Hematopoietic multipotent progenitor cell treated with erythropoietin and hydrocortisone succinate and interleukin-3 and kit ligand, for 17 days (in vitro differentiated cells): ENCODE measurements at regions not wholly inside any gene's neighbourhood (a gene's known extent, or its start where the extent isn't known, plus 50 kb on each side); places are given as distances from the start of the nearest gene placed in this dataset.

Experiments used
- DNase-seq: peaks from one replicate; pipeline ENCODE4 v3.0.0-alpha.2; 2015; ENCODE audit warnings: low spot score

DNA sequence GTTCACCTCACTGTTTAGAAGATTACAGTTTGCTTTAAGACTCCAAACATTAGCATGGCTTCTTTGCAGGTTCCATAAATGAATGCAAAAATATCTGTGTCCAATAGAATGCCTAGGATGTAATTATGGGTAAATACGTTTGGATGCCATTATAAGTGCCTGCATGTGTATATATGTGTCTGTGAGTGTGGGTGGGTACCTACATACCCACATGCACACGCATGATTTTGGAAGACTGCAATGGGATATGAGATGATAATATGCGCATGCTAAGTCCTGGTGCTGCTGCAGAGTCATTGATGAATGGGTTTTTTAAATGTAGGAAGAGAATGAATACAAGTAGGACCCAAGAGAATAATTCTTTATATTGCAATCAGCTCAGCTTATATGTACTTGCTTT, 406.4 kb downstream of the ZSWIM6 start:
- DNase-seq = no peak

DNA sequence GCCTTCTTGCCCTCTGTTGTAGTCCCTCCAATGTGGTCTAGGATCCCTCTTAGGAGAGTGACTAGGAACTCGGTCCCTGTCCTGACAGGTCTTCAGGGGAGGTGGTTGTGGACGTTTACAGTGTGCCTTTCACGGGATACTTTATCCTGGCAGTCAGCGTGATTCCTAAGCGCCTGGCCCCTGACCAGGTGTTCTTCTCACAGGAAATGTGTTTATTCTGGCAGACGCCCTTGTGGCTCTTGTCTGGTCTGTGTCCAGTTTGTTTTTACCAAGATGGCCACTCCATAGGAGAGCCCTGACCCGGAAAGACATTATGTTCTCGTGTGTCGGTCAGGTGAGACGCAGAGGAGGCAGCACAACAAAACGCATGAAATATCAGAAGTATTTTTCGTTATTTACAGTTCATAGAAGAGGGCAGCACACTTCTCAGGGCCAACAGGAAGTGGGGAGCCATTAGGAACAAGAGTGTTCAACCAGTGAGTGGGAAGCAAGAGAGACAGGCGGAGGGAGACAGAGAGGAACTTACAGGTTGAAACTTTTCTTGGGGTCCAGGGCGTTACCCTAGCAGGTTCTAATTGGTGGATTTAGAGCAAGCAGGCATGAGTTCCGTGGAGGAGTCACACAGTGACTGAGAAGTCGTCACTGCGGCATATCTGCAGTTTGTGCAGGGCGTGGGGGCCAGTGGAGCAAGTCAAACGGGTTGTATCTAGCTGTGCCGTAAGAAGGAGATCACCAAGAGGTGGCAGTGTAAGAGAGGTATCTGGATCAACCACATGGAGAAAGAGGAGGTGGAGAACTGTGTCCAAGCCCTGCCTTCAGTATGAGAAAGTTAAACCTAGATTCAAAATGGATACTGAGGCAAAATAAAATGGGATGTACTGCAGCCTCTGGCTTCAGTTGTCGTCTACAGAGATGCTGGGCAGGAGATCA, 412.9 kb downstream of the ZSWIM6 start:
- DNase-seq = no peak

DNA sequence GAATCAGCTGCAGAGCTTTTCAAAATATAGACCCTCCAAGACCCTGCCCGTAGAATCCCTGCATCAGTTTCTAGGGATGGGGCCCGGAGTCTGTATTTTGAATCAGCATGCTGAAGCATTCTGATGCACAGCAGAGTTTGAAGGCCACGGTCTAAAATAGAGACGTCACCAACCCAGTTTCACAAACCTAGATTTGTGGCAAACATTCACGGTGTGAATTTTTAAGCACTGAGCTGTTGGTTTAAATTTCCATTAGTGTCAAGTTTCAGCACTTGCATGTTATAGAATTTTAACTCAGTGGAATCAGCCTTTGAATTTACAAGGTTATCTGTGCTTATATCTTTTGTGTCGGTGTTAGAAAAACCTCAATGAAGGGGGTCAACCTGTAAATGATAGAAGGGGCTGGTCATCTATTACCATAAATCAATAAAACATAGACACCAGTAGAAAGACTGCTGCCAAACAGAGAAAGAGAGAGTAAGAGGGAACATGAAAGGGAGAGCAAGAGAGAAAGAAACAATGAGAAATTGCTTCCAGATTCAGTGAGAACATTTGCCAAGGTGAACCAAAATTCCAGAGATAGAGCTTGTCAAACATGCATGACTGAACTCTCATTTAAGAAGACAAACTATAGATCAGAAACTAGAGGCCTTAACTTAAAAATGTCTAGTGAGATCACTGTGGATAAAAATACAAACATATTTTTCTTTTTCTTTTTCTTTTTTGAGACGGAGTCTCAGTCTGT, 414.9 kb downstream of the ZSWIM6 start:
- DNase-seq = no peak

DNA sequence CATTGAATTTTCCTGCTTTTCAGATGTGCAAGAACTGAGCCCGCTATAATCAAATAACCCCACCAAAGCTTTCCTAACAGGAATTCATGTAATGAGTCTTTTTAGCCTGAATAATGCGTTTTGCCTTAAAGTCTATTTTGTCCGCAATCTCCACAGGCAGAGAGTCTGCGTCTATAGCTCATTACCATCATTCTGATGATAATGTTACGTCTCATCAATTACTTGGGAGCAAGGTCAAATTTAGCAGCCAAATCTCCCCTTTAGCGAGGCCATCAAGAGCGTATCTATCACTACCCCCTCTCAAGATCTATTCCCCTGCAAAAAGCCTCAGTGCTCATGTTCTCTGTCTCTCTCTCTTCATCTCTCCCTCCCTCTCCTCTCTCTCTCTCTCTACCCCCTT, 416.1 kb downstream of the ZSWIM6 start:
- DNase-seq = no peak

DNA sequence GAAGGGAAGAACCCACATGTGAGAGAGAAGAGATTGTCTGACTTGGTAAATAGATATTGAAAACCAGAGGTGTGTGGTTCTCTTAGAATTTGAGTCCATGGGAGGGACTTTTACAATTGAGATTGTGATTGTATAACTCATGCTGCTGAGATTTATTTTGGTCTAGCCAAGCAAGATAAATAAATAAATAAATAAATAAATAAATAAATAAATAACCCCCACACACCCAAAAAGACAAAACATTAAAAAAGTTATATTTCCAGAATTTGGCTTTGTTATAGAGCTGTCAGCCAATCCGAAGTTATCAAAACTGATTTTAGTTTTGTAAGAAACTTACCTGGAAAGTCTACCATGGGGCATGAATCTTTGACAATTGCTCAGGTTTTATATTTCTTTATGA, 416.6 kb downstream of the ZSWIM6 start:
- no peak for DNase-seq

DNA sequence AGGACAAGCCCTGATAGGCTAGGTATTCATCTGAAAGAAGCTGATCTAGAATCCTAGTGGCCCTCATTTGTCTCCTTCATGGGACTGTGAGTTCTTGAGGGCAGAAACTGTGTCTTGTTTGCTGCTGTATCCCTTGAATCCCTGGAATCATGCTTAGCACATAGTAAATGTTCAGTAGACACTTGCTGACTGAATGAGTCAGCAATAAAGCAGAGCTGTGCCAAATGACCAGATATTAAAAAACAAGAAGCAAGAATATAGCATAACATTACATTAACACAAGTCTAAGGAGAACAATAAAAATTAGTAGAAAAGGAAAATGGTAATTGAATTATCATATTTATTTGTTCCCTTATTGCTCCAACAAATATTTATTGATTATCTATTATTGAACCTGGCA, 420.5 kb downstream of the ZSWIM6 start:
- DNase-seq = no peak

DNA sequence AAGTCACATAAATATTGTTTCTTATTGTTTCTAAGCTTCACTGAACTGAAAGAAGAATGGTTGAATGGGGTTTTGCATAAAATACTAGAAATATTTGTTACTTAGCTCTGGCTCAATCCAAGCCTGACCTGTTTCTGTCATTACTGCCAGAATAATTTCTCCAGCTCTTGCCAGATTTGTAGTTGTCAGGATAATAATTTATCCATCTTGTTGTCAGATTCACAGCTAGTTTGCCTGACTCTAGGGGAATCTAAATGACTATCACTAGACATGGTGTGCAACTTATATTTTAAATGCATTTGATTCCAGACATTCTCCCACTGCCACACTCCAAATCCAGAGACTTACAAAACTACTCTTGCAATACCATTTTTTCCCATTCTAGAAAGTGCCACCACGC, 422.7 kb downstream of the ZSWIM6 start:
- DNase-seq = no peak

DNA sequence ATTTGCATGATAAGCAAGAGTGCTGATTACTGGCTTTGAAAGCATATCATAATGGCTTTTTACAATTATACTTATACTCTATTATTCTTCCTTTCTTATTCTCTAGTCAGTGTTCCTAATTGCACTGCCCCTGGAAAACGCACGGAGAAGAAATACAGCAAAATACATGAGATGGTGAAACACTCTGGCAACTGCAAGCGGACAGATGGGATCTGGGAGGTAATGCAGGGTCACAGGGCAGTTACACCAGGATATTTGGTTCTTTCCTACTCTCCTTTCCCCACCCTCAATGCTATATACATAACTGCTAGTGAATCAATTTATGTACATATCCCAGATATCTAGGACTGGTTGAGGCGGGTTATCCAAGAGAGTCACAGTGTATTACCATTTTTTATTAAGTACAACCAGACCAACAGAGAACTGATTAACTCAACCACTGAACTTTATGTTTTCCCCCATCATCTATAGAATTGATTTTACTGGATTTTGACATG, 423.7 kb downstream of the ZSWIM6 start:
- DNase-seq = no peak

DNA sequence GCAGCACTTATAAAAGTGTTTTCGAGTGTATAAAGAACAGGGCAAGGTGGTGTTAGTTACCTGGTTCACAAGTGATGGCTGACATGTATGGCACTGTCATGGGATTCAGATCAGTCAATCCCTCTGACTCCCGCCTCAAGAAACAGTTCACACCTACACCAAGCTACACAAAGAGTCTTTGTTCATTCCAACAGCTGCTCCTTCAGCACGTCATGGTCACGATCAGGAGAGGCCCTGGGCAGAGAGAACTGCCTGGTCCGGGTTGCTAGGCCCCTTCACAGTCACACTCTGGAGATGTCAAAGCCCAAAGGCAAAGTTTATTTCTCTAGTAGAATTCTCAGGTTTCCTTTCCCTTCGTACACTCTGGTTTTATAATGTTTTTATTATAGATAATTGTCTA, 426.7 kb downstream of the ZSWIM6 start:
- no peak for DNase-seq

DNA sequence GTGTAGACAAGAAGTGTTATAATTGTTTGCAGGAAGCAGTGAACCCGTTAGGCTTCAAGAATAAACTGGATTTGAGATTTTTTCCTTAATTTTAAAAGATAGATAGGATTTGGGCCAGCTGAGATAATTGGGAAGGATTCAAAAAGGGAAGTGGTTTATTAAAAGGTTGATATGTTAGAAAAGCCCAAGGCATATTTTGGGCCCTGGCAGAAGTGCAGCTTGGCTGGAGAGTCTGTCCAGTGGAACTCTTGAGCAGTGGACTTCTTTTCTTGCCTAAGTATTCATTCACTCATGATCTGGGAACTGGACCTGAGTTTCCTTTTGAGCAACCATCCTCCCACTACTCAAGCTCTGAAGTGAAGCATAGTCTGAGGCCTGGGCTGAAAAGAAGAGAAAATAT, 433.4 kb downstream of the ZSWIM6 start:
- DNase-seq = no peak

DNA sequence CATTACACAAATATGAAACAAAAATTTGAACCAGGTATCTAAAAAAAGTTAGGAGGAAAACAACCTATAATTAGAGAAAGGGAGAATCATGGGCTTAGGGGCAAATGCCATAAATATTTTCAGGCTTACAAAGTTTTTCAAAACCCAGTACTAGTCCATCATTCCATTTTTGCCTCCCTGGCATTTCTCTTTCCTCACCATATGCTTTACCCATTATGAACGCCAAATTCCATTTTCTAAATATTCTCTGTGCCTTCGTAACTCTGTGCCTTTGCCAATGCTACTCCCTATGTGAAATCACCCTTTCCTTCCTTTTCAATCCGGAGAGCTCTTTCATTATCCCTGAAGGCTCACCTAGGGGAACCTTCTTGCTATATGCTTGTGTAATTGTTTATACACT, 434.1 kb downstream of the ZSWIM6 start:
- DNase-seq = no peak

DNA sequence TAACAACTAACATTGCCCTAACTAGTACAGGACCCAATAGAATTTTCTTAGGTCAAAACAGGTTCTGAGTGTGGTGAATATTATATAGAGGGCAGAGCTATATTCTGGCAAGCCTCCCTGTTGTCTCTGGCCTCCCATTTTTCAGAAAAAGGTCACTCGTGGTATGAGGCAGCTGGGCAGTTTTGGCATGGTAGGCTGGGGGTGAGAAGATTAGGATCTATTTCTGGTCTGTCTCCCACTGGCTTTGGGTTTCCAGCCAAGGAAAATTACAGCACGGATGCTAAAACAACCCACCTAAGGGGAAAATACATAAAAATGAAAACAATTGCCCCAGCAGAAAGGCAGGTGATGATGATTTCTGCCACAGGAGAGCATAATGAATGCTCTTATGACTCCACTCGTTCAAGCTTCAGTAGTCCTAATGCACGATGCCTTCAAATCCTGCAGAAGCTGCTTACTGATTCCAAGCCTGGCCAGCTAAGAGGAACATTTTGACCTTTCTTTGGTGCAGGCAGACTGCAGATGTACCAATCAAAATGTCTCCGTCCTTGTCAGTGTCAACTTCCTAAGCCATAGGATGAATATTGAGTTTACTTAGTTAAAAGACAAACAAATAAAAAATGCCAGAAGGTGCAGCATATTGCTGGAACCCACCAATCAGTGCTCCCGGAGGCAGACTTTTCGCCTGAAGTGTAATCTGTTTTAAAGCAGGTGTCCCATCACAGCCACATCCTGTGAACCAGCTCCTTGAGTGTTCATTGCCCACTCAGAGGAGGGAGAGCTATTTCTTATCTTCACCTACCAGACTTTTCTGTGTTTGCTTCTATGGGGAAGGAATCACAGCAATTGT, 435.4 kb downstream of the ZSWIM6 start:
- no peak for DNase-seq

DNA sequence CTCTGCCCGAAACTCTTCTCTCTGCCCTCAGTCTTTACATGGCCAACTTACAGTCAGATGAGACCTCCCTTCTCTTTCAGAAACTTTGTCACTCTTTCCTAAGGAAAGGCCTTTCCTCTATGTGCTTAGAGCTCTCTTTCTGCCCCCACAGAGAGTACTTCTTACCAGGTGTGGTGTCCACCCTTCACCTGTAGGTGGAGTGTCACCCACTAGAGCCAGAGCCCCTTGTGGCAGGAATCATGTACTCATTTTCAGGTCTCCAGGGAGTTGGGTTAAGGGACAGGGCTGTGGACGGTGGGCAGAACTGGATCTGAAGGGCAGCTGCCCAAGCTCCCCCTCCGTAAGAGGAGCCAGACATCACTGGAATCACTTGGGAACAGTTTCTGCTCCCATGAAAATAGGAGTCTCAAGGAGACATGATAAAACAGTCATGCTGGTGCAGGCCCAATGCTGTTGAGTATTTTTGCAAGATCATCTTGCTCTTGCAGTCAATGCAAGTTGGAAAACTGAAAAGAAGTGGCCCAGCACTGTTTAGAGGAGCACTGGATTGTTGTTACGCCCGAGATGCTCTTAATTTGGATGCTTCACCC, 436.7 kb downstream of the ZSWIM6 start:
- DNase-seq = no peak

DNA sequence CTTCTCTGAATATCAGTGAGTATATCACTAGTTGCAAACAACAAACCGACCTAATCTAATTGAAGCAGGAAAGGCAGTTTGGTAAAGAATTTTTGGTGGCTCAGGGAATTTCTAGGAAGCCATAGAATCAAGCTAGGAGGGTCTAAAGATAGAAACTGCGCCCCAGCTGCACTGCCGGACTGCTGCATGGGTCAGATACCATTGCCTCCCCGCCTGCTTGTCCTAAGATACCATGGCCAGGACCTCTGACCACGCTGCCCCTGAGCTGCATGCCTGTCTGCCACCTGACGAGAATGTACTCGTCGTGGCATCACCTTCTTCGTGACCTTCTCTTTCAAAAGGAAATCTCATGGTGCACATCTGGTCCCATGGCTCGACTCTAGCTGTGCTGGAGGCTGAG, 439.0 kb downstream of the ZSWIM6 start:
- DNase-seq = no peak

DNA sequence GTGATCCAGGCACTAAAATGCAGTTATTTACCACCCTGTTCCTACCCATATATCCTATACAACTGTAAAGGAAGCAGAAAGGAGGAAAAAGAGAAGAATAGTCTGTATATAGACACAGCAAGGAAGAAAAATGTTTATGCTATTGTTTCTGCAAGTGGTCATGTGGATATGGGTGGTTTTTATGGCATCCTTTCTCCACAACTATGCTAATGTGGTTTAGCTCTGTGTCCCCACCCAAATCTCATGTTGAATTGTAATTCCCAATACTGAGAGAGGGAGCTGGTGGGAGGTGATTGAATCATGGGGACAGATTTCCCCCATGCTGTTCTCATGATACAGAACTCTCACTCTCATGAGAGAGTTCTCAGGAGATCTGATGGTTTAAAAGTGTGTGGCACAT, 439.8 kb downstream of the ZSWIM6 start:
- DNase-seq = no peak

DNA sequence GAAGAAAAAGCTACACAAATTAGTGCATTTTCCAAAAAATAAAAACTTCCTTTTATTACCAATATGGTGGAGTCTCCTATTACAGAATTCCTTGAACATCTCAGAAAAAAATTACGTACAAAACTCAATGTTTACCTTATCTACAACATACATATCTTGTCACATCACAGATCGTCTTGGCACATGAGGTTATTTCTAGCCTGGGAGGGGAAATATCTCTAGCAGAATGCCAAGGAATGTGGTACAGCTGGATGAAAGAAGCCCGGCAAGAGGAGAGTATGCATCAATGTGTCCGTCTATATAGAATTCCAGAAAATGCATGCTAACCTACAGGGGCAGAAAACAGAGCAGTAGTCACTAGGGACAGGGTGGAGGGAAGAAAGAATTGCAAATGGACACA, 443.8 kb downstream of the ZSWIM6 start:
- no peak for DNase-seq

DNA sequence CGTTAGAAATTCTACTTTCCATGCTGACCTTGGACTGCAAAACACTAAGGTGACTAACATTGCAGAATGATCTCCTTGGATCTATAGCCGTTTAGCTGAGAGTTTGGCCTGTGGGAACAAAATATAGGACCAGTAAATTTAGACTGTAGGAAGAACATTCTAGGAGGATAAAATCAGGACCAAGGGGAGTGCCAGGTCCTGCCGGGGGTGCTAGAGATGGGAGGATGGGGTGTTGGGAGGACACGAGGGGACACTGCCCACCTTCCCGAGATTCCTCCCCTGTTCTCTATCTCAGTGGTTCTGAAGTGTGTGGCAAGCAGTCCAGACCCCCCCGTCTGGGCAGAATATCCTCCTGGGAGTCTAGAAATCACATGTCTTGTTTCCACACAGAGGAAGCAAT, 445.2 kb downstream of the ZSWIM6 start:
- no peak for DNase-seq

DNA sequence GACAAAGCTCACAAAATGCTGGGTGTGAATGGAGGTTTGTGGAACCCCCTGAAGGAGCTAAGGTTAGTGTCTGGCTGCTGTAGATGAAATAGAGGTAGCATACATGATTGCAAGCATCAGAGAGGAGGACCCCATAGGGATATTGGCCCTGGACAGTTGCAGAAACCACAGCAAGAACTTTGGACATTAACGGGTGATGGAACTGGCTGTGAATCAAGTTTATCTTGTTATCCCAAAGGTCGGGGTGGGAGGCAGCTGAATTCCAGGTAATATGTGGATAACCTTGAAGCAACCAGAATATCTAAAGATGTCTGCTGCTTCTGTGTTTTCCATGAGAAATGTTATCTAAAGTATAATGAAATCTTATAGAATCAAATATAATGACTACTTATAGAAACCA, 447.7 kb downstream of the ZSWIM6 start:
- DNase-seq = no peak

DNA sequence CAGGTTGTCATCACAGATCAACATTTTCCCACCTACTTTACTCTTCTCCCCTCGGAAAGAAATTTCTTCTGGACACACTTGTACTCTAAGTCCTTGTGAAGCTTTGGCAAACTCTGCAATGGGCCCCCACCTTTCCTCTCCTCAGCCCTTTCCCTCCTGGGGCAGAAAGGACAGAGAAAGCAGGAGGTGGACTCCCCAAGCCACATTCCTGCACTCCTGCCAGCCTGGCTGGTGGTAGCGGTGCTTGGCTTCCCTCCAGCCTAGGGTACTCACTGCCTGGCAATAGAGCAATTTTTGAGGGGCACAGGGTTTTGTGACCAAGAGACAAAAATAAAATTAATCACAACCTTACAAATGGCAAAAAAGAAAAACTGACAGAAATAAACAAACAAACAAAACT, 451.4 kb downstream of the ZSWIM6 start:
- no peak for DNase-seq

DNA sequence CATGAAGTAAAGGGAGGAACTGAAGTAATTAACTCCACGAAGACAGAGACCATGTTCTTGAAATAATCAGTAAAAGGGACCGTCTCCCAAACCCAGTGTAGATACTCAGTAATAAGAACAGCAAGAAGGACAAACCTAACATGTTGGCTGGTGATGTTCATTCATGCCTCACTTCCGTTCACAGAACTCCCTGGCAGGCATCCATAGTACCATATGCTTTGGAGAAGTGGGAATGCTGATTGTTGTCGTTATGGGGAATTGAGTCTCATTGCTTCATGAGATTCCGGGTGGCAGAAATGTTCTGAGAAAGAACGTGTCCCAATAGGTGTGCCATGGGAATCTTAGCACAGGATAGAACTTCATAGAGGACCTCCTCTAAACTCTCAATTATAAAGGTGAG, 452.3 kb downstream of the ZSWIM6 start:
- DNase-seq = no peak

DNA sequence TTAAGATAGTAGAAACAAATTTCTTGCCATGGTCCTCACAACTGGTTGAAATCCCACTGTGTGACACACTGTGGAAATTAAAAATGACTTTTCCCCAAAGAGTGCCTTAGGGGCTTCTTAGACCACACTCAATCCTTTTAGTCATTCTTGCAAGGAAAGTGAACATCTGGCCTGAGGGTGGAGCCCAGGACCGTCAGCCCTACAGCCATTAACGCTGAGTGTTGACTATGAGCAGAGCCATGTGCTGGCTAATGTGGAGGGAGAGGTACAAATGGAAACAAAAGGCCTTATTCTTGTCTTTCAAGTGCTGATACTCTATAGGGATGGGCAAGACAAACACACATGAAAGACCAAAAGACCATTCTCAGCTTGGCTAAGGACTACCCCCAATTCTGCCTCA, 456.5 kb downstream of the ZSWIM6 start:
- no peak for DNase-seq

DNA sequence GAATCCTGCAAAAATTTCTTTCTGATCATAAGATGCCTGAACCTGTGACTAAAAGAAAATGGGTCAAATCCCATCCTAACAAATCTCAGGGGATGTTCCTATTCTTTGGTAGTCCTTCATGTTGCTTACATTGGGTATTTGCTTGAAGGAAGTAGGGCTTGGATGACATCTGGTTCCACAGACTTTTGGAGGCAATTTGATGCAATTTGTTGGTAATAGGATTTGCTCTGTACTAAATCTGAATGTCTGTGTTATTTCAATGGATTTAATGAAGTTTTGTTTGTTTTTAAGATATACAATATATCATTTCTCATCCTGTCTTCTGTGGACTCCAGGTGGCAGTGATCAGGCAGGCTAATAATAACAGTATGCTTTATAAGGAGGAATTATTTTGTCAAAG, 457.9 kb downstream of the ZSWIM6 start:
- no peak for DNase-seq
